Stomach (tissue), 8 donors: ENCODE measurements at regions not wholly inside any gene's neighbourhood (a gene's known extent, or its start where the extent isn't known, plus 50 kb on each side); places are given as distances from the start of the nearest gene placed in this dataset.

Experiments used
- DNase-seq, 2 donors: peaks; one replicate each; pipeline versions ENCODE4 v3.0.0 to v3.0.0-alpha.2; 2013 to 2019
- H3K27ac ChIP-seq, 5 donors: fragments of 200-600 bp in 4 of 5; sonication (generic) in 4 of 5; one replicate each; pipeline ENCODE4 v1.5.1; 2013 to 2019; ENCODE audit warnings: mild to moderate bottlenecking in 1 of 5, moderate library complexity in 1 of 5
- H3K27me3 ChIP-seq, 3 donors: fragments of 200-600 bp; sonication (generic); one replicate each; pipeline ENCODE4 v1.5.1; 2017 to 2019; ENCODE audit warnings: mixed run types in 1 of 3
- H3K36me3 ChIP-seq, 4 donors: fragments of 200-600 bp; sonication (generic); 1 replicate in 3 of 4; 2 replicates in 1 of 4; pipeline ENCODE4 v1.5.1; 2016 to 2019
- H3K4me1 ChIP-seq, 4 donors: fragments of 200-600 bp; sonication (generic); one replicate each; pipeline ENCODE4 v1.5.1; 2016 to 2019
- H3K4me3 ChIP-seq, 4 donors: fragments of 200-600 bp; sonication (generic) in 3 of 4; one replicate each; pipeline ENCODE4 v1.5.1; 2016 to 2019; ENCODE audit warnings: mild to moderate bottlenecking in 1 of 4
- H3K9me3 ChIP-seq, 4 donors: fragments of 200-600 bp; sonication (generic); one replicate each; pipeline ENCODE4 v1.5.1; 2016 to 2019
- CTCF ChIP-seq, 7 experiments: fragments of 450-650 bp in 4 of 7; fragments of 200-600 bp in 3 of 7; sonication (generic) in 3 of 7; IDR thresholded peaks; one replicate each; pipeline ENCODE4 v1.5.1; 2016 to 2019; ENCODE audit warnings: antibody characterized with exemption in 7 of 7, control low read depth in 2 of 7, mild to moderate bottlenecking in 1 of 7
- EP300 ChIP-seq: sonication (generic); formaldehyde crosslinking; IDR thresholded peaks from one replicate; pipeline ENCODE4 v1.6.1; 2017; ENCODE audit warnings: antibody characterized with exemption
- POLR2A ChIP-seq, 4 donors: fragments of 450-650 bp; IDR thresholded peaks; one replicate each; pipeline ENCODE4 v1.6.1; 2016; ENCODE audit warnings: antibody characterized with exemption in 4 of 4, control low read depth in 2 of 4, mild to moderate bottlenecking in 1 of 4, moderate library complexity in 1 of 4
- POLR2AphosphoS5 ChIP-seq, 3 donors: sonication (generic); formaldehyde crosslinking; IDR thresholded peaks; one replicate each; pipeline ENCODE4 v1.6.1; 2016; ENCODE audit warnings: antibody characterized with exemption in 3 of 3
- WGBS, 5 donors: extraction: QIAGEN DNeasy Blood & Tissue Kit in 3 of 5; methylation state at CpG; one replicate each; pipeline versions ENCODE4 v1.1.5 to v1.1.7; 2013 to 2018; 5-methylcytosine and 5-hydroxymethylcytosine counted together
- intact Hi-C: fragments of 100-400 bp; cut with DNase I; formaldehyde crosslinking; loops from one replicate; pipeline ENCODE4 v1.15.1; 2023; ENCODE audit warnings: low total_unique reads
- donor health status: healthy with polysubstance abuse.
- donor health status: Bipolar disorder and iron deficiency.
- donor health status: healthy.

- intact Hi-C loops = no loop called here
Measured at GRCh38 chr6:147005499-147005898, 198.7 kb upstream of the STXBP5 start.

GRCh38 chr6:147007441-147007840 lies 196.8 kb upstream of the STXBP5 start:
- no peak overlapping the region for H3K4me3 ChIP-seq
- intact Hi-C loops = no loop called here
- H3K4me1 ChIP-seq = no peaks in the 10 kb centered on the region
- H3K27me3 ChIP-seq = no peaks in the 10 kb centered on the region
- no peaks in the 10 kb centered on the region for H3K9me3 ChIP-seq
- no peaks in the 10 kb centered on the region for H3K36me3 ChIP-seq
- no peak for DNase-seq
- H3K27ac ChIP-seq = no peak overlapping the region
- TF ChIP-seq CTCF (IDR thresholded peaks at IDR 0.05) (no peak), POLR2AphosphoS5 (IDR thresholded peaks at IDR 0.05) (no peak), EP300 (no peak), POLR2A (IDR thresholded peaks at IDR 0.05) (no peak)

More at GRCh38 chr6:147005499-147005898, 198.7 kb upstream of the STXBP5 start:
- Histone ChIP-seq H3K4me3 (no peak overlapping the region), H3K27ac (no peak overlapping the region), H3K9me3 (no peaks in the 10 kb centered on the region), H3K27me3 (no peaks in the 10 kb centered on the region), H3K36me3 (no peaks in the 10 kb centered on the region), H3K4me1 (peaks cover 0 to 8% (median 4%) of the 10 kb centered on the region in 4 donors)
- TF ChIP-seq EP300 (no peak), POLR2AphosphoS5 (IDR thresholded peaks at IDR 0.05) (no peak), POLR2A (IDR thresholded peaks at IDR 0.05) (no peak), CTCF (IDR thresholded peaks at IDR 0.05) (no peak)
- no peak for DNase-seq

GRCh38 chr6:147009358-147009757 lies 194.9 kb upstream of the STXBP5 start:
- Histone ChIP-seq H3K27me3 (no peaks in the 10 kb centered on the region), H3K36me3 (no peaks in the 10 kb centered on the region), H3K4me3 (no peak overlapping the region), H3K9me3 (no peaks in the 10 kb centered on the region), H3K27ac (no peak overlapping the region), H3K4me1 (no peaks in the 10 kb centered on the region)
- intact Hi-C loops = no loop called here
- TF ChIP-seq EP300 = no peak
- no peak for TF ChIP-seq POLR2A (IDR thresholded peaks at IDR 0.05)
- no peak for TF ChIP-seq POLR2AphosphoS5 (IDR thresholded peaks at IDR 0.05)
- TF ChIP-seq CTCF (IDR thresholded peaks at IDR 0.05) = no peak
- 85 to 93% (median 91%) methylated on average over 2 of the region's 2 CpGs for WGBS, 5 donors
- no peak for DNase-seq

GRCh38 chr6:147015674-147016073 lies 188.5 kb upstream of the STXBP5 start:
- H3K4me3 ChIP-seq = no peak overlapping the region
- TF ChIP-seq CTCF (IDR thresholded peaks at IDR 0.05) (no peak), POLR2A (IDR thresholded peaks at IDR 0.05) (no peak), POLR2AphosphoS5 (IDR thresholded peaks at IDR 0.05) (no peak), EP300 (no peak)
- no peaks in the 10 kb centered on the region for H3K9me3 ChIP-seq
- DNase-seq = no peak
- H3K4me1 ChIP-seq = no peaks in the 10 kb centered on the region
- no peaks in the 10 kb centered on the region for H3K27me3 ChIP-seq
- WGBS, 5 donors = 88 to 95% (median 92%) methylated on average over 5 of the region's 5 CpGs
- no peak overlapping the region for H3K27ac ChIP-seq
- intact Hi-C loops = no loop called here
- H3K36me3 ChIP-seq = no peaks in the 10 kb centered on the region
